C4-2B (cell line): ENCODE measurements at regions not wholly inside any gene's neighbourhood (a gene's known extent, or its start where the extent isn't known, plus 50 kb on each side); places are given as distances from the start of the nearest gene placed in this dataset.

Source experiments
- H3K27ac ChIP-seq: fragments of 450-650 bp; 2 replicates; pipeline ENCODE4 v1.5.1; 2017
- ZFX ChIP-seq: fragments of 450-650 bp; IDR thresholded peaks from 2 replicates; pipeline ENCODE4 v1.6.1; 2017
- TF ChIP-seq, protein P1 (sequence below): fragments of 450-650 bp; conservative IDR thresholded peaks from 2 replicates; pipeline ENCODE4 v1.5.1; 2017; ENCODE audit warnings: mild to moderate bottlenecking

DNA sequence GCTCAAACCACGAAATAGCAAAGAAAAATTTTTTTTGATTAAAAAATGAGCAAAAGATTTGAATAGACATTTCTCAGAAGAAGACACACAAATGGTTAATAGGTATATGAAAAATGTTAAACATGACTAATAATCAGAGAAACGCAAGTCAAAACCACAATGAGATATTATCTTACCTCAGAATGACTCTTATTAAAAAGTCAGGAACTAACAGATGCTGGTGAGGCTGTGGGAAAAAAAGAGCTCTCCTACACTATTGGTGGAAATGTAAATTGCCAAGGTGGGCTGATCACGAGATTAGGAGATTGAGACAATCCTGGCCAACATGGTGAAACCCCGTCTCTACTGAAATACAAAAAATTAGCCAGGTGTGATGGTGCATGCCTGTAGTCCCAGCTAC lies 315.5 kb upstream of the FLRT2 start:
- TF ChIP-seq, protein P1, sequence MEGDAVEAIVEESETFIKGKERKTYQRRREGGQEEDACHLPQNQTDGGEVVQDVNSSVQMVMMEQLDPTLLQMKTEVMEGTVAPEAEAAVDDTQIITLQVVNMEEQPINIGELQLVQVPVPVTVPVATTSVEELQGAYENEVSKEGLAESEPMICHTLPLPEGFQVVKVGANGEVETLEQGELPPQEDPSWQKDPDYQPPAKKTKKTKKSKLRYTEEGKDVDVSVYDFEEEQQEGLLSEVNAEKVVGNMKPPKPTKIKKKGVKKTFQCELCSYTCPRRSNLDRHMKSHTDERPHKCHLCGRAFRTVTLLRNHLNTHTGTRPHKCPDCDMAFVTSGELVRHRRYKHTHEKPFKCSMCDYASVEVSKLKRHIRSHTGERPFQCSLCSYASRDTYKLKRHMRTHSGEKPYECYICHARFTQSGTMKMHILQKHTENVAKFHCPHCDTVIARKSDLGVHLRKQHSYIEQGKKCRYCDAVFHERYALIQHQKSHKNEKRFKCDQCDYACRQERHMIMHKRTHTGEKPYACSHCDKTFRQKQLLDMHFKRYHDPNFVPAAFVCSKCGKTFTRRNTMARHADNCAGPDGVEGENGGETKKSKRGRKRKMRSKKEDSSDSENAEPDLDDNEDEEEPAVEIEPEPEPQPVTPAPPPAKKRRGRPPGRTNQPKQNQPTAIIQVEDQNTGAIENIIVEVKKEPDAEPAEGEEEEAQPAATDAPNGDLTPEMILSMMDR: no peak
- no peak for TF ChIP-seq ZFX
- no peak overlapping the region for H3K27ac ChIP-seq

DNA sequence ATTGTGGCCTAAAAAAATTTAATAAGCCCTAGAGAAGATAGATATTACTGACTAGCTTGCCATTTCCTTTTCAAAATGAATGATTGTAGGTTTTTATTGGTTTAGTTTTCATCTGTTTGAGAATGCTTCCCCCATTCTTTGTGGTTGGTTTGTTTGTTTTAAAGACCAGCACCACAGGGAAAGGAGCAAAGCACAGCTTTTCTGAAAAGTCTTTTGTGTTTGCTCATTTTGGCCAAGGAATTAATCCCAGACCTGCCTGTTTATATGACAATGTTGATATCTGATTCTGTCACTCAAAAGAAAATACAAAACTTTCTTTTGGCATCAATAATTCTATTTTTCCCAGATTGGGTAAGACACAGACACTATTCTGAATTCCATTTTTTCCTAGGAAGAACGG lies 312.5 kb upstream of the FLRT2 start:
- H3K27ac ChIP-seq: no peak overlapping the region
- no peak for TF ChIP-seq ZFX
- TF ChIP-seq, protein P1: no peak

DNA sequence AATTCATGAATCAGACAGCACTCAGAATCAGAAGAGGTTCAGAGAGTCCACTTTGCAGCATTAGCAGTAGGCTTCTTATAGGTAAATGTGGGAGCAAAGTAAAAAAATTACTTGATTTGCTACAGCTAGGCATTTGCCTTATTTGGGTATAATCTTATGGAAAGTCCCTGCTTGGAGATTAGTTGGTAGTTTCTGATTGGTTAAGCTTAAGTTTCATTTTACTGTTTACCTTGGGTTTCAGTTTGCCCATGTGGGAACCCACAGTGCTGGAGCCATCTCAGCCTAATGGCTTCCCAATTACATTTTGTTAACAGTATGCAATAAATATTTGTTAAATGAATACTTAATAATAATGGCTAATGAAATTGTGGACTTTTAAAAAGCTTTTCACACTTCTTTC lies 311.0 kb upstream of the FLRT2 start:
- H3K27ac ChIP-seq: no peak overlapping the region
- no peak for TF ChIP-seq ZFX
- TF ChIP-seq, protein P1: no peak

DNA sequence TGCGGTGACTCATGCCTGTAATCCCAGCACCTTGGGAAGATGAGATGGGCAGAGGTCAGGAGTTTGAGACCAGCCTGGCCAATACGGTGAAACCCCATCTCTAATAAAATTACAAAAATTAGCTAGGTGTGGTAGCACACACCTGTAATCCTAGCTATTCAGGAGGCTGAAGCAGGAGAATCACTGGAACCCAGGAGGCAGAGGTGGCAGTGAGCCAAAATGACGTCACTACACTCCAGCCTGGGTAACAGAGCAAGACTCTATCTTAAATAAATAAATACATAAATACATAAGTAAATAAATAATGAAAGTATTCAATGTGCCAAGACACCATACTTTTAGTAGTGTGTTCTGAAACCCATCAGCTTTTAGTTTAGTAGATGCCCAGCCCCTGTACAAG lies 308.1 kb upstream of the FLRT2 start:
- no peak for TF ChIP-seq ZFX
- TF ChIP-seq, protein P1: no peak
- H3K27ac ChIP-seq: no peak overlapping the region

DNA sequence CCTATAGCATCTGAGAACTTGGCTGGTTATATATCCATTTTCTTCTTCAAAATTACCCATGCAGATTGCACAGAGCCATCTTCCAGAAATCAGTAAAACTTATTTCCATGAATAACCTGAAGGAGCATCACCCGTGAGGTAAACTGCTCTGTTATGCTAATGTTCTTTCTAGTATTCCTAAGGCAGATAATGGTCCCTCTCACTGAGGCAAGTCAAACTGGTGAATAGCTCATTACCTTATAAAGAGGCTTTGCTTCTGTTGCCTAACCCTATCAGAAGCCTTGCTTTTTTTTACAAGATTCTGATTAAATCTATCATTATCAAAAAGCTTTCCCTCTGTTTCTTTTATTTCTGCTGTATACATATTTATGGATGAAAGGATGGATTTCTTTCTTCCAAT lies 307.6 kb upstream of the FLRT2 start:
- TF ChIP-seq, protein P1: no peak
- TF ChIP-seq ZFX: no peak
- H3K27ac ChIP-seq: no peak overlapping the region

DNA sequence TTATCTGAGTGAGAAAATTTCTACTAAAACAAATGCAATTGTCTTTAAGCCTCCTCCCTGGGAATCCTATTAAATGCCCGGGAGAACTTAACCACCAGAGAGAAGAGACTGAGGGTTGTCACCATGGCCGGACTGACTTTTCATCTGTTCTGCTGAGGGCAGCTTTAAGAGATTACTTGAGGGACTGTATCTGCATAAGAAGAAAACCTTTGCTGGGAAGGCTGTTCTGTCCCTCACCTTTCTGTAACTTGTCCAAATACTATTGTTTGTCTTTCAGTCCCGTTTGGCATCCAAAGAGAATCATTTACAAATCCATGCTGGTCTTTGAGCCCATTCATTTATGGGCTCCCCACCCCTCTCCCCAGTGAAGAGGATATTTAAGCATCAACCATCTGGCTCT lies 306.3 kb upstream of the FLRT2 start:
- no peak overlapping the region for H3K27ac ChIP-seq
- TF ChIP-seq ZFX: no peak
- TF ChIP-seq, protein P1: no peak

DNA sequence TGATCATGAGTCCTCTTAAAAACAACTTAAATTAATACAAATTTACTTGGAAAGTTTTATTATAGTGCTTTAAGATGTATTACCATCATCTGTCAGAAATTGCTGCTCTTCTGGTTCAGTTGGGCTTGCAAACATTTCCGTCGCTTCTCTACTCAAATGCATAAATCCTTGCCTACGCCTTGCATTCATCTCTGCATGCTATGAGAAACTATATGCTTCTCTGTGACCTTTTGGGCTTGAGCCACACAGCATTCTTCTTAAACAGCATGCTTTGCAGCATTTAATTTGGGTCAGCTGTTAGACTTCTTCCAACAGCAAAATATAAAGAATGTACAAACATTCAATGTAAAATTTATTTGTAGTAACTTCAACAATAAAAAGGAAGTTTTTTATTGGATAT lies 305.7 kb upstream of the FLRT2 start:
- no peak overlapping the region for H3K27ac ChIP-seq
- TF ChIP-seq, protein P1: no peak
- TF ChIP-seq ZFX: no peak
